Transverse colon (tissue), 3 donors: ENCODE measurements at regions not wholly inside any gene's neighbourhood (a gene's known extent, or its start where the extent isn't known, plus 50 kb on each side); places are given as distances from the start of the nearest gene placed in this dataset.

Source experiments
- CTCF ChIP-seq, 5 experiments: fragments of 200-600 bp in 3 of 5; fragments of 450-650 bp in 2 of 5; sonication (generic) in 3 of 5; IDR thresholded peaks; 1 replicate in 2 of 5; 2 replicates in 3 of 5; pipeline ENCODE4 v1.5.1; 2016 to 2017; ENCODE audit warnings: antibody characterized with exemption in 5 of 5, inconsistent platforms in 3 of 5, mild to moderate bottlenecking in 2 of 5, moderate library complexity in 1 of 5
- EP300 ChIP-seq: sonication (generic); formaldehyde crosslinking; IDR thresholded peaks from one replicate; pipeline ENCODE4 v1.6.1; 2017; ENCODE audit warnings: antibody characterized with exemption, low read depth

GRCh38 chr16:55265926-55266325, 58.1 kb upstream of the IRX6 start:
- TF ChIP-seq EP300 = no peak
- no peak for TF ChIP-seq CTCF (IDR thresholded peaks at IDR 0.05)
